A549 (cell line): ENCODE measurements at regions not wholly inside any gene's neighbourhood (a gene's known extent, or its start where the extent isn't known, plus 50 kb on each side); places are given as distances from the start of the nearest gene placed in this dataset.

Experiments
- ATAC-seq, 2 experiments: fragments of 200-7000 bp in 1 of 2; fragments of >200 bp in 1 of 2; cut with Nextera tagmentation in 1 of 2; cut with Tn5 transposase in 1 of 2; 3 replicates each; pipeline versions ENCODE4 v1.8.0 to v1.9.1; 2018 to 2020; ENCODE audit warnings: mild to moderate bottlenecking in 1 of 2, moderate library complexity in 1 of 2
- CTCF ChIA-PET: fragments of 300-600 bp; sonication (Branson Sonifier 250); formaldehyde crosslinking; extraction: SDS; loops from one replicate; lab custom pipeline; 2021; ENCODE audit warnings: antibody characterized with exemption, inconsistent platforms; lab: Yijun Ruan, JAX
- POLR2A ChIA-PET: fragments of 350-600 bp; formaldehyde crosslinking; extraction: SDS; loops from one replicate; lab custom pipeline; 2021; ENCODE audit warnings: antibody characterized with exemption, inconsistent platforms; lab: Yijun Ruan, JAX
- DNase-seq, 2 experiments: peaks; one replicate each; pipeline versions ENCODE4 v3.0.0 to v3.0.0-alpha.2; 2011 to 2016; ENCODE audit warnings: low read depth in 1 of 2, low spot score in 1 of 2
- FAIRE-seq: peaks from 2 replicates; lab custom pipeline; 2011; peaks lifted over from hg19 to GRCh38; lab: Jason Lieb, UNC
- H3K27ac ChIP-seq, 2 experiments: fragments of >200 bp; sonication (Bioruptor Twin); formaldehyde crosslinking; 3 replicates each; pipeline ENCODE4 v1.5.1; 2016 to 2017
- H3K4me1 ChIP-seq: fragments of >200 bp; sonication (Bioruptor Twin); formaldehyde crosslinking; 3 replicates; pipeline ENCODE4 v1.6.1; 2016
- H3K4me2 ChIP-seq: fragments of >200 bp; sonication (Bioruptor Twin); formaldehyde crosslinking; 3 replicates; pipeline ENCODE4 v1.6.1; 2016
- H3K4me3 ChIP-seq: fragments of >200 bp; sonication (Bioruptor Twin); formaldehyde crosslinking; 3 replicates; pipeline ENCODE4 v1.5.1; 2016
- H3K9me3 ChIP-seq: fragments of >200 bp; sonication (Bioruptor Twin); formaldehyde crosslinking; 3 replicates; pipeline ENCODE4 v1.6.1; 2016
- ATOH8 ChIP-seq: fragments of 250-450 bp; sonication (Bioruptor Pico); IDR thresholded peaks from 2 replicates; pipeline ENCODE4 v1.5.0; 2020; ENCODE audit warnings: low read depth, mild to moderate bottlenecking, moderate library complexity
- BCL3 ChIP-seq: fragments of >200 bp; sonication (Bioruptor Twin); formaldehyde crosslinking; IDR thresholded peaks from 3 replicates; pipeline ENCODE4 v1.6.1; 2016
- CBX8 ChIP-seq: fragments of 200-600 bp; sonication (generic); IDR thresholded peaks from 2 replicates; pipeline ENCODE4 v1.6.1; 2016
- CEBPB ChIP-seq, 2 experiments: fragments of >200 bp in 1 of 2; sonication (Bioruptor Twin) in 1 of 2; formaldehyde crosslinking in 1 of 2; IDR thresholded peaks; 2 replicates each; pipeline ENCODE4 v1.6.1; 2012 to 2016
- CHD4 ChIP-seq: fragments of 200-600 bp; sonication (generic); IDR thresholded peaks from 2 replicates; pipeline ENCODE4 v1.6.1; 2016; ENCODE audit warnings: antibody characterized with exemption, mild to moderate bottlenecking, borderline replicate concordance
- E2F6 ChIP-seq: IDR thresholded peaks from 2 replicates; pipeline ENCODE4 v1.6.1; 2012; ENCODE audit warnings: low read depth, borderline replicate concordance
- ELK1 ChIP-seq: fragments of 150-350 bp; IDR thresholded peaks from 2 replicates; pipeline ENCODE4 v1.6.1; 2014; ENCODE audit warnings: low read depth, mild to moderate bottlenecking, low read length
- EP300 ChIP-seq, 2 experiments: fragments of >200 bp; sonication (Bioruptor Twin); formaldehyde crosslinking; IDR thresholded peaks; 2 replicates in 1 of 2; 3 replicates in 1 of 2; pipeline ENCODE4 v1.6.1; 2016 to 2017
- HES2 ChIP-seq: fragments of >200 bp; sonication (Bioruptor Twin); formaldehyde crosslinking; IDR thresholded peaks from 2 replicates; pipeline ENCODE4 v1.6.1; 2016
- HEYL ChIP-seq: fragments of 250-450 bp; sonication (Bioruptor Pico); IDR thresholded peaks from 2 replicates; pipeline ENCODE4 v1.8.0; 2021; ENCODE audit warnings: mild to moderate bottlenecking, moderate library complexity
- HOXA7 ChIP-seq: fragments of 250-450 bp; sonication (Bioruptor Pico); IDR thresholded peaks from 2 replicates; pipeline ENCODE4 v1.5.0; 2020; ENCODE audit warnings: mild to moderate bottlenecking, moderate library complexity
- HOXB13 ChIP-seq: fragments of 250-450 bp; sonication (Bioruptor Pico); IDR thresholded peaks from 2 replicates; pipeline ENCODE4 v1.5.0; 2020; ENCODE audit warnings: low read depth, mild to moderate bottlenecking, moderate library complexity
- JUNB ChIP-seq: fragments of >200 bp; sonication (Bioruptor Twin); formaldehyde crosslinking; IDR thresholded peaks from 2 replicates; pipeline ENCODE4 v1.6.1; 2016
- NFE2L2 ChIP-seq: fragments of 150-350 bp; conservative IDR thresholded peaks from 2 replicates; pipeline ENCODE4 v1.6.1; 2014; ENCODE audit warnings: low read length
- NR3C1 ChIP-seq: fragments of >200 bp; sonication (Bioruptor Twin); formaldehyde crosslinking; IDR thresholded peaks from 3 replicates; pipeline ENCODE4 v1.6.1; 2017
- RARB ChIP-seq: fragments of 250-450 bp; sonication (Bioruptor Pico); IDR thresholded peaks from 2 replicates; pipeline ENCODE4 v1.8.0; 2021; ENCODE audit warnings: mild to moderate bottlenecking, moderate library complexity
- RCOR1 ChIP-seq: fragments of 150-350 bp; IDR thresholded peaks from 2 replicates; pipeline ENCODE4 v1.6.1; 2014; ENCODE audit warnings: antibody characterized with exemption, low read length, low read depth
- REST ChIP-seq: fragments of 200-600 bp; sonication (generic); IDR thresholded peaks from 2 replicates; pipeline ENCODE4 v1.6.1; 2016; ENCODE audit warnings: antibody characterized with exemption, mild to moderate bottlenecking, moderate library complexity
- SMC3 ChIP-seq: fragments of >200 bp; sonication (Bioruptor Twin); formaldehyde crosslinking; IDR thresholded peaks from 3 replicates; pipeline ENCODE4 v1.6.1; 2018; ENCODE audit warnings: inconsistent platforms
- TFCP2L1 ChIP-seq: fragments of 250-450 bp; sonication (Bioruptor Pico); IDR thresholded peaks from 2 replicates; pipeline ENCODE4 v1.5.0; 2021; ENCODE audit warnings: mild to moderate bottlenecking
- TP53 ChIP-seq: fragments of 250-450 bp; sonication (Bioruptor Pico); IDR thresholded peaks from 2 replicates; pipeline ENCODE4 v1.5.0; 2021; ENCODE audit warnings: mild to moderate bottlenecking, moderate library complexity
- WGBS: methylation state at CpG from one replicate; pipeline ENCODE4 v1.1.6; 2017; ENCODE audit errors: missing lambda C conversion rate; 5-methylcytosine and 5-hydroxymethylcytosine counted together

- ChIA-PET CTCF (no interaction called here), POLR2A (no interaction called here)
- ATAC-seq (no peak), FAIRE-seq (no peak)
- no peaks in the 10 kb centered on the region for H3K4me1 ChIP-seq
- 33% methylated on average over 4 of the region's 4 CpGs for WGBS
- TF ChIP-seq NFE2L2: no peak
- TF ChIP-seq, all 56 proteins: peak for 0
- no peak overlapping the region for H3K4me3 ChIP-seq
- no peak for DNase-seq
- H3K9me3 ChIP-seq: no peaks in the 10 kb centered on the region
- no peak overlapping the region for H3K27ac ChIP-seq
- no peak overlapping the region for H3K4me2 ChIP-seq
Measured at GRCh38 chr2:217520356-217521010, 482.3 kb downstream of the TNS1 start.

GRCh38 chr2:217517402-217517801 is 485.4 kb downstream of the TNS1 start:
- ChIA-PET POLR2A (no interaction called here), CTCF (interaction anchor here (0.7 to 0.9 kb wide), 2 partner anchors 819 to 822 kb away, joined by 3 read pairs; no protein-coding TSS in a partner anchor)
- H3K4me1 ChIP-seq: no peaks in the 10 kb centered on the region
- no peak for DNase-seq
- H3K9me3 ChIP-seq: no peaks in the 10 kb centered on the region
- no peak overlapping the region for H3K4me2 ChIP-seq
- H3K4me3 ChIP-seq: no peak overlapping the region
- 66% methylated on average over 5 of the region's 5 CpGs for WGBS
- FAIRE-seq: no peak
- no peak for TF ChIP-seq TP53 (CRISPR knock-in tag)
- TF ChIP-seq EP300 (IDR thresholded peaks at IDR 0.05): no peak
- TF ChIP-seq NR3C1: no peak
- TF ChIP-seq CBX8: no peak
- no peak for TF ChIP-seq REST
- no peak for TF ChIP-seq HOXA7 (CRISPR knock-in tag)
- TF ChIP-seq HES2: no peak
- no peak for TF ChIP-seq CHD4
- no peak for TF ChIP-seq E2F6
- TF ChIP-seq TFCP2L1 (CRISPR knock-in tag): no peak
- TF ChIP-seq ATOH8 (CRISPR knock-in tag): no peak
- no peak for TF ChIP-seq SMC3
- no peak for TF ChIP-seq ELK1
- TF ChIP-seq RARB (CRISPR knock-in tag): no peak
- TF ChIP-seq JUNB: no peak
- TF ChIP-seq HOXB13: no peak
- TF ChIP-seq RCOR1: no peak
- TF ChIP-seq BCL3: no peak
- no peak for TF ChIP-seq CEBPB (IDR thresholded peaks at IDR 0.05)
- no peak for TF ChIP-seq HEYL (CRISPR knock-in tag)
- ATAC-seq: no peak
- H3K27ac ChIP-seq: no peak overlapping the region
